ENCODE measurements at regions not wholly inside any gene's neighbourhood (a gene's known extent, or its start where the extent isn't known, plus 50 kb on each side); places are given as distances from the start of the nearest gene placed in this dataset.

GRCh38 chrX:74171465-74171864 lies 132.5 kb upstream of the ZCCHC13 start:
- POLR2A ChIA-PET: no interaction called here
- CTCF ChIA-PET: no interaction called here
- H3K4me2 ChIP-seq: no peak overlapping the region

GRCh38 chrX:74162199-74162598 lies 141.8 kb upstream of the ZCCHC13 start:
- Histone ChIP-seq H3K27ac (ENCODE audit: low read depth in 2 of 2, low read length in 1 of 2) (no peak overlapping the region), H3K9me2 (no peaks in the 10 kb centered on the region), H3K4me2 (no peak overlapping the region), H3K4me3 (ENCODE audit: low read depth in 2 of 2, low read length in 1 of 2) (no peak overlapping the region), H4K20me1 (ENCODE audit: insufficient read depth) (no peaks in the 10 kb centered on the region), H3K4me1 (ENCODE audit: control insufficient read depth in 1 of 2, insufficient read depth in 2 of 2, low read depth in 1 of 2, low read length in 1 of 2) (no peaks in the 10 kb centered on the region; a peak in 1 of 4 replicates), H3F3A (replicated peaks; ENCODE audit: insufficient read depth) (no peaks in the 10 kb centered on the region), H3K27me3 (ENCODE audit: insufficient read depth) (no peaks in the 10 kb centered on the region), H3K36me3 (replicated peaks in 1 of 2; ENCODE audit: control insufficient read depth in 1 of 2, insufficient read depth in 2 of 2, low read length in 1 of 2) (no peaks in the 10 kb centered on the region), H3K9ac (no peak overlapping the region), H2AFZ (ENCODE audit: low read depth) (no peak overlapping the region), H3K9me3 (no peaks in the 10 kb centered on the region), H3K79me2 (ENCODE audit: insufficient read depth) (no peaks in the 10 kb centered on the region)
- TF ChIP-seq FOXM1 (IDR thresholded peaks at IDR 0.05; ENCODE audit: low read depth) (no peak), USF1 (IDR thresholded peaks at IDR 0.05; ENCODE audit: borderline replicate concordance, low read depth) (no peak), FOSL2 (IDR thresholded peaks at IDR 0.05; ENCODE audit: borderline replicate concordance, low read depth) (no peak), RFX5 (IDR thresholded peaks at IDR 0.05; ENCODE audit: low read length) (no peak), CHD2 (IDR thresholded peaks at IDR 0.05; ENCODE audit: low read length, partially characterized antibody) (no peak), FOXJ3 (CRISPR knock-in tag; IDR thresholded peaks at IDR 0.05) (no peak), MXI1 (IDR thresholded peaks at IDR 0.05; ENCODE audit: low read depth, low read length) (no peak), NFIC (IDR thresholded peaks at IDR 0.05; ENCODE audit: borderline replicate concordance) (no peak), ELF1 (IDR thresholded peaks at IDR 0.05) (no peak), TAF1 (IDR thresholded peaks at IDR 0.05; ENCODE audit: borderline replicate concordance, low read depth, low read length) (no peak), RCOR1 (IDR thresholded peaks at IDR 0.05; ENCODE audit: low read length) (no peak), SIN3A (IDR thresholded peaks at IDR 0.05; ENCODE audit: borderline replicate concordance, low read depth, low read length) (no peak), IRF3 (IDR thresholded peaks at IDR 0.05; ENCODE audit: low read depth, low read length) (no peak), PBX3 (IDR thresholded peaks at IDR 0.05) (no peak), RXRA (IDR thresholded peaks at IDR 0.05; ENCODE audit: borderline replicate concordance, low read depth) (no peak), YY1 (IDR thresholded peaks at IDR 0.05; ENCODE audit: low read depth) (no peak), NRF1 (IDR thresholded peaks at IDR 0.05; ENCODE audit: low read depth, low read length) (no peak)
- no peak for DNase-seq
- 90% methylated on average over 13 of the region's 20 CpGs for WGBS (ENCODE audit: low lambda C conversion rate)
- POLR2A ChIA-PET: no interaction called here
- CTCF ChIA-PET: no interaction called here

More at GRCh38 chrX:74171465-74171864, 132.5 kb upstream of the ZCCHC13 start:
- no peak overlapping the region for H3K4me3 ChIP-seq (ENCODE audit: low read depth in 2 of 2, low read length in 1 of 2)
- H3K9me3 ChIP-seq: peaks cover 12% of the 10 kb centered on the region; the same call in 1 of the 2 replicates
- H3F3A ChIP-seq (replicated peaks; ENCODE audit: insufficient read depth): no peaks in the 10 kb centered on the region
- no peaks in the 10 kb centered on the region for H3K79me2 ChIP-seq (ENCODE audit: insufficient read depth)
- peaks cover 0 to 3% of the 10 kb centered on the region in 2 experiments for H3K36me3 ChIP-seq (replicated peaks in 1 of 2; ENCODE audit: control insufficient read depth in 1 of 2, insufficient read depth in 2 of 2, low read length in 1 of 2)
- no peak overlapping the region for H3K27ac ChIP-seq (ENCODE audit: low read depth in 2 of 2, low read length in 1 of 2)
- WGBS (ENCODE audit: low lambda C conversion rate): 19% methylated on average over 1 of the region's 1 CpG
- H3K9me2 ChIP-seq: no peaks in the 10 kb centered on the region
- no peaks in the 10 kb centered on the region for H3K27me3 ChIP-seq (ENCODE audit: insufficient read depth)
- H4K20me1 ChIP-seq (ENCODE audit: insufficient read depth): no peaks in the 10 kb centered on the region
- TF ChIP-seq SMC3 (IDR thresholded peaks at IDR 0.05; ENCODE audit: low read depth, low read length) (no peak), RFX5 (IDR thresholded peaks at IDR 0.05; ENCODE audit: low read length) (no peak), PBX3 (IDR thresholded peaks at IDR 0.05) (no peak), YY1 (IDR thresholded peaks at IDR 0.05; ENCODE audit: low read depth) (no peak), FOSL2 (IDR thresholded peaks at IDR 0.05; ENCODE audit: borderline replicate concordance, low read depth) (no peak)
- H2AFZ ChIP-seq (ENCODE audit: low read depth): no peak overlapping the region
- H3K4me1 ChIP-seq (ENCODE audit: control insufficient read depth in 1 of 2, insufficient read depth in 2 of 2, low read depth in 1 of 2, low read length in 1 of 2): no peaks in the 10 kb centered on the region
- H3K9ac ChIP-seq: no peak overlapping the region
- no peak for DNase-seq

Data from SK-N-SH (cell line).